ENCODE measurements at regions not wholly inside any gene's neighbourhood (a gene's known extent, or its start where the extent isn't known, plus 50 kb on each side); places are given as distances from the start of the nearest gene placed in this dataset.

GRCh38 chrX:98380106-98380505, 1496.4 kb downstream of the RPA4 start:
- no peak overlapping the region for H3K4me3 ChIP-seq
- no peaks in the 10 kb centered on the region for H3K36me3 ChIP-seq
- H3K4me1 ChIP-seq: no peaks in the 10 kb centered on the region
- 67% methylated on average over 11 of the region's 11 CpGs for WGBS
- H3K27ac ChIP-seq: no peak overlapping the region
- no peaks in the 10 kb centered on the region for H3K27me3 ChIP-seq
- no peaks in the 10 kb centered on the region for H3K9me3 ChIP-seq
- no peak for DNase-seq (ENCODE audit: low spot score in 2 of 2)
- TF ChIP-seq EP300 (IDR thresholded peaks at IDR 0.05) (no peak), CTCF (IDR thresholded peaks at IDR 0.05) (no peak), POLR2AphosphoS5 (IDR thresholded peaks at IDR 0.05) (no peak), POLR2A (IDR thresholded peaks at IDR 0.05) (no peak)

GRCh38 chrX:98380556-98380955, 1496.8 kb downstream of the RPA4 start:
- no peak for DNase-seq (ENCODE audit: low spot score in 2 of 2)
- no peak overlapping the region for H3K4me3 ChIP-seq
- no peaks in the 10 kb centered on the region for H3K4me1 ChIP-seq
- H3K36me3 ChIP-seq: no peaks in the 10 kb centered on the region
- no peaks in the 10 kb centered on the region for H3K27me3 ChIP-seq
- no peak overlapping the region for H3K27ac ChIP-seq
- 82% methylated on average over 10 of the region's 10 CpGs for WGBS
- no peak for TF ChIP-seq POLR2A (IDR thresholded peaks at IDR 0.05)
- no peak for TF ChIP-seq EP300 (IDR thresholded peaks at IDR 0.05)
- no peak for TF ChIP-seq CTCF (IDR thresholded peaks at IDR 0.05)
- TF ChIP-seq POLR2AphosphoS5 (IDR thresholded peaks at IDR 0.05): no peak
- no peaks in the 10 kb centered on the region for H3K9me3 ChIP-seq

- TF ChIP-seq EP300 (IDR thresholded peaks at IDR 0.05) (no peak), POLR2AphosphoS5 (IDR thresholded peaks at IDR 0.05) (no peak), CTCF (IDR thresholded peaks at IDR 0.05) (no peak), POLR2A (IDR thresholded peaks at IDR 0.05) (no peak)
- Histone ChIP-seq H3K27ac (no peak overlapping the region), H3K36me3 (no peaks in the 10 kb centered on the region), H3K4me1 (no peaks in the 10 kb centered on the region), H3K9me3 (no peaks in the 10 kb centered on the region), H3K4me3 (no peak overlapping the region), H3K27me3 (no peaks in the 10 kb centered on the region)
- DNase-seq (ENCODE audit: low spot score in 2 of 2): no peak
- WGBS: 67% methylated on average over 1 of the region's 1 CpG
Measured at GRCh38 chrX:98398542-98398941, 1514.8 kb downstream of the RPA4 start.

- Histone ChIP-seq H3K9me3 (no peaks in the 10 kb centered on the region), H3K36me3 (no peaks in the 10 kb centered on the region), H3K27me3 (no peaks in the 10 kb centered on the region), H3K4me3 (no peak overlapping the region), H3K27ac (no peak overlapping the region), H3K4me1 (no peaks in the 10 kb centered on the region)
- DNase-seq (ENCODE audit: low spot score in 2 of 2): no peak
- 32% methylated on average over 1 of the region's 1 CpG for WGBS
- TF ChIP-seq EP300 (IDR thresholded peaks at IDR 0.05) (no peak), POLR2AphosphoS5 (IDR thresholded peaks at IDR 0.05) (no peak), POLR2A (IDR thresholded peaks at IDR 0.05) (no peak), CTCF (IDR thresholded peaks at IDR 0.05) (no peak)
Measured at GRCh38 chrX:98405376-98405775, 1521.7 kb downstream of the RPA4 start.

- DNase-seq (ENCODE audit: low spot score in 2 of 2): no peak
- 70% methylated on average over 4 of the region's 4 CpGs for WGBS
- H3K27me3 ChIP-seq: no peaks in the 10 kb centered on the region
- H3K4me3 ChIP-seq: no peak overlapping the region
- no peaks in the 10 kb centered on the region for H3K36me3 ChIP-seq
- no peak for TF ChIP-seq POLR2AphosphoS5 (IDR thresholded peaks at IDR 0.05)
- TF ChIP-seq CTCF (IDR thresholded peaks at IDR 0.05): no peak
- TF ChIP-seq POLR2A (IDR thresholded peaks at IDR 0.05): no peak
- TF ChIP-seq EP300 (IDR thresholded peaks at IDR 0.05): no peak
- no peaks in the 10 kb centered on the region for H3K4me1 ChIP-seq
- no peaks in the 10 kb centered on the region for H3K9me3 ChIP-seq
- no peak overlapping the region for H3K27ac ChIP-seq
Measured at GRCh38 chrX:98407584-98407983, 1523.9 kb downstream of the RPA4 start.

Data from suprapubic skin (tissue), 4 donors.